ENCODE measurements at regions not wholly inside any gene's neighbourhood (a gene's known extent, or its start where the extent isn't known, plus 50 kb on each side); places are given as distances from the start of the nearest gene placed in this dataset.
A peak's percentile ranks its signal among the peaks of the same experiment; 100 is the strongest.
"Not testable (repeated sequence)": the region's sequence is repeated elsewhere in the genome, so short reads cannot be mapped to it uniquely, and the experiment has no call there.

DNA sequence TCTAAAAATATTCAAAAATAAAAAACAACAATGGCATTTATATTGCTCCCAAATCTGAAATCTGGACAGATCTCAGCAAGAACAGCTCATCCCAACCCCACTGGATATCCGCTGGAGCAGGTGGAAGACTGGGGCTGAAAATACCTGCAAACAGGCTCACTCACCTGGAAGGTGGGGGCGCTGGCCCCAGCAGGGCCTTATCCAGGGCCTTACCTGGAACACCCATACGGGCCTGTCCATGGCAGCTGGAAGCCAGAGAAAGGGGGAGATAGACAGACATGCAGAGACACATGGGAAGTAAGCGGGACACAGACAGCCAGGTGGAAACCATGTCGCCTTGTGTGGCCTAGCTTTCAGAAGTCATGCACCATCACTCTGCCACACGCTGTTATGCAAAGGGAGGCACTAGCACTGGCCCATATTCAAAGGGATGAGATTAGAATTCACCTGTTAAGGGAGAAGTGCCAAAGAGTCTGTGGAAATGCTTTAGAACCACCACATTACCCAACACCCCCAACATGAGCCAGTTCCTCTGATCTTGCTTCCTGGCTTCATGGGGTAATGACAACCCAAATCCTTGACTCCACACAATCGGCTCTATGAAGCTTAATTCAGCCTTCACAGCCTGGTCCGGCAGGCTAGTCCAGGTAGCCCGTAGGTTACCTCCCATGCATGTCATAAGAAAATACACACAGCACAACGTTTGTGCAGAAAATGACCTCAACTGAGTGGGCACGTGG, 99.0 kb upstream of the CDYL start:
- no peak for DNase-seq (ENCODE audit: low read depth)

DNA sequence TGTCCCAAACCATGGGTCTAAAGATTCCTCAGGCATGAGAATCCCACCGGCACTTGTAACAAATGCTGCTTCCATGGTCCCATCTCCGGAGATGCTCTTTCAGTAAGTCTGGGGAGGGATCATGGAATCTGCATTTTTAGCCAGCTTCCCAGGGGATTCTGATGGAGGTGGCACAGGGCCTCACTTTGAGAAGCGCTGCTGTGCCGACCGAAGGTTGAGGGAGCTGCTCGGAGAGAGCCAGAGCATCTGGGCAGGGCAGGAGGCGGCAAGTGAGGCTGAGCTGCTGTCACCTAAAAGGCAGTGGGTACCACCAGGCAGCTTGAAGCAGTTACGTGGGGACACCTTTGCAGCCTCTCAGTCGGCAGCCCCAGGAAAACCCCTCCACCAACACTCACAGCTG, 100.2 kb upstream of the CDYL start:
- DNase-seq (ENCODE audit: low read depth) = no peak

DNA sequence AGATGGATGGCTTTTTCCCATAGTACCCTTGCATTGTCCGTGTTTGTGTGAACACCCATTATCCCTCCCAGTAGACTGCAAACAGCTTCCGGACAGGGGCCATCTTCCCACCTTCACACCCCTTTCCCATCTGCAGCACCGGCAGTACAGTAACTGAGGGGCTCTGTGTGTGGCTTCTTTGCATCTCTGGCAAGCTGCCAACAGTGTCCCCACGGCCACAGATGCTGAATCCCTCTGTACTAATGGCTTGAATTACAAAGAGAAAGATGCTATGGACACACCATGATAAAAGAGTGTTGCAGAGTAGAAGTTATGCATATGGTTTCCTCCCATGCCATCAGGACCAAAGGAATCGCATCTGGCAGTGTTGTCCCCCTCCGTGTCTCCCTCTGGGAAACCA, 101.1 kb upstream of the CDYL start:
- DNase-seq (ENCODE audit: low read depth) = no peak

DNA sequence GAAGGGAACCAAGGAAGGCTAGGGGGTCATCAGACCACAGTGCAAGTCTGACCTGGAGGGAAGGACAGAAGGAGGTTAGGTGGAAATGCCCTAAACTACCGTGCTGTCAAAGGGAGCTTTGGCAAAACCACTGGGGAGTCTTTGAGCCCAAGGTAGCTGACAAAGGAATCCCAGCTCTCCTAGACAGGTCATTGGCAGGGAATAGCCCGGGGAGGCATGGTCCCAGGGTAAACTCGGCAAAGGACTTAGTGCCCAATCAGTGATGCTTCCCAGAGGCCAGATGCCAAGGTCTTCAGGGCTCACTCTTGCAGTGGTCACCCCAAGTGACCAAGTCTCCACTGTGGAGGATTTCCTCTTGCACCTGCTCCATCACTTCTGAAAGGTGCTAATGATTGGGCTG, 102.3 kb upstream of the CDYL start:
- no peak for DNase-seq (ENCODE audit: low read depth)

DNA sequence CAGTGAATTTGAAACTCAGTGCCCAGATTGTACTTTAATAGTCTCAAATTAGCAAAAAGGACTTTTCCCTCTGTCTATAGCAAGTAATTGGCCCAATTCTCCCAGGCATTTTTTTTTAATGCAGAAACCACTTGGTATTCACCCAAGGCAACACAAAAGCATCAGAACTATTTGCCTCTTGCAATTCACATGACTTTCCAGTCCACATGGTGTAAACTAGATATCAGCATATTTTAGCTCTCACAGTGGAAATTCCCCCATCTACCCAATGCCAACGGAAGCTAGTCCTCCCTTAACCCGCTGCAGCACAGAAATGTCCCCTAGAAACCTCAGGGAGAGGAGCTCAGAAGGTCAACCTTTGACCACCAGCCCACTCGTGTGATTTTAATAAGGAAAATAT, 103.4 kb upstream of the CDYL start:
- DNase-seq (ENCODE audit: low read depth) = no peak

DNA sequence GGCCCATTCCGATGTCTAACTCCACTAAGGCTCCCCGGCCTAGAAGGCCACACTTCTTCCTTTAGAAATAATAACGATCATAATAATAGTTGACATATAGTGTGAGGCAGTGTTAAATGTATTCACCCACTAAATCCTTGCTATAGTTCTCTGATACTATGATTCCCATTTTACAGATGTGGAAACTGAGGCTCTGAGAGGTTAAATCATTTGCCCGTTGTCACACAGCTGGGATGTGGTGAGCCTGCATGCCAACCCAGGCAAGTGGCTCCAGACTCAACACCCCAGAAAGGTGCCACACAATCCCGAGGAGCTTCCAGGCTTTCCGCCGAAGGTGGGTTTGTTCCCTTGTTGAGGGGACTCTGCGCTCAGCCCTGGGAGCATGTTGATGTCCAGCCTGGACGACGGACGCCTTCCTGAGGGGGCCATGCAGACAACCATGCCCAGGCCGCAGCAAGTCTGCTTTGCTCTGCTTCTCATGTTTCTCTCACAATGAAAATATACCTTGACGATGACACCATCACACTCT, 104.6 kb upstream of the CDYL start:
- no peak for DNase-seq (ENCODE audit: low read depth)

DNA sequence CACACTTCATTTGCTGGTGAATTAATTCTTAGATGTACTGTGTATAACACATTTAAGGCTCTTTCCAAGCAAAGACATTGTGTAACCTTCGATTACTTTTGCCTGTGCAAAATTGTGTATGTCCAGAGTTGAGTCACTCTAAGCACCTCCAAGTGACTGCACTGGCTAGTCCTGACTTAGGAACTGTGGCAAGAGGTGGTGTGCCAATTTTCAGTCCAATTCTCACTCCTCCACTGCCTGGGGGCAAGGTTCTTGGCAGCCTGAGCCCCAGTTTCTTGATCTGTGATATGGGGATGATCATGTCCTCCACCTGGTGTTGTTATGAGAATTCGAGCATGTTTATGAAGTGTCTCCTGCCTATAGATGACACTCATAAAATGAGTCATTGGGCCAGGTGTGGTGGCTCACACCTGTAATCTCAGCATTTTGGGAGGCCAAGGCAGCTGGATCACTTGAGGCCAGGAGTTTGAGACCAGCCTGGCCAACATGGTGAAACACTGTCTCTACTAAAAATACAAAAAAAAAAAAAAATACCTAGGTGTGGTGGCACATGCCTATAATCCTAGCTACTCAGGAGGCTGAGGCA, 105.3 kb upstream of the CDYL start:
- no peak for DNase-seq (ENCODE audit: low read depth)

DNA sequence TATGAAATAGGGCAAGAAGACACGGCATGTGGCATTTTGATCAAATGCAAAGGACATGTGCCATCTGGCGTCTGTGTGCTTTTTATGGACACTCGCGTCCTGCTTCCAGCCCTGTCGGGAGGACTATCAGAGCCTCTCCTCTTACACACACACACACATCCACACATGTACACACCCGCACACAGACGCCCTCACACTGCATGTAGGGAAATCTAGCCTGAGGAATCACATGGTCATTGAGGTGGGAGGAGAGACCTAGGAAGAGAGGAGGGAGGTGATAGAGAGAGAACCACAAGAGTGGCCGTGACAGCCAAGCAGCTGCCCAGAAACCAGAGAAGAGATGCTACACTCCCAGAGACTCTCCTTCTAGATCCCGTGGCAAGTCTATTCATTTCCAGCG, 105.9 kb upstream of the CDYL start:
- no peak for DNase-seq (ENCODE audit: low read depth)

DNA sequence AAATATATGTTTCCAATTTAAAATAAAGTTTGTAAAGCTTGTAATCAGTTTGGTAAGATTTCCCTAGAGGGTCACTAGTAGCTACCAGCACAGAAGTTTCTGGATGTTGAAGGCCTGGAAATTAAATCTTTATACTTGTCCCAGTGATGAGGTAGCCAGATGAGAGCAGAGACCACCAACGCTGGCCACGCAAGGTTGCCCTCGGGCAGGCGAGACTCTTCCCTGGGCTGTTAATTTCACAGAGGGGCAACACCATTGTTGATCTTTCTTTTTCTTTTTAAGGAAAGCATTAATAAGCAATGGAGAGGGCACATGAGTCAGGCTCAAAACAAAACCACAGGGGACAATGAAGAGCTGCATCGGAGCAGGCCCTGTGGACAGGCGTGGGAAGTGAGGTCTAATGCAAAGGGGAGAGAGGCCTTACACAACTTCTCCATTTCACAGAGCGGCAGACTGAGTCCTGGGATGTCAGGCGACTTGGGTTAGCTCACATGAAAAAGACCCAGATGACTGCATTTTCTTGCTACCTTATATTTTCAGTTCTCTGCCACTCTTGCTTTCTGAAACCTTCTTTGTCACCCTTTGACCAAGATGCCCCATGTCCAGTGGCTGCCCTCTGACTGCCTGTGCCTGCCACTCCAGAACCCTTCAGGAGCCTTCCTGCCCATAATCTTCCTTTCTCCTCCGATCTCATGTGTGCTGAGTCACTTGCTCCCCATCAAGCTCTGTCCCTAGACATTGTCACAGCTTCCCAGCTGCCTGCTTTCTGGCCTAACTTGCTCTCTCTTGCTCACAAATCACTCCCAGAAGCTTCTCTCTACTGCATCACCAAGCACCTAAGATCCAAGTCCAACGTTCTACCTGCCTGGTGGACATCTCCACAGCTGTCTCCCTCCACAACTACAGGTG, 107.7 kb upstream of the CDYL start:
- peak; percentile 55 for DNase-seq (ENCODE audit: low read depth)

DNA sequence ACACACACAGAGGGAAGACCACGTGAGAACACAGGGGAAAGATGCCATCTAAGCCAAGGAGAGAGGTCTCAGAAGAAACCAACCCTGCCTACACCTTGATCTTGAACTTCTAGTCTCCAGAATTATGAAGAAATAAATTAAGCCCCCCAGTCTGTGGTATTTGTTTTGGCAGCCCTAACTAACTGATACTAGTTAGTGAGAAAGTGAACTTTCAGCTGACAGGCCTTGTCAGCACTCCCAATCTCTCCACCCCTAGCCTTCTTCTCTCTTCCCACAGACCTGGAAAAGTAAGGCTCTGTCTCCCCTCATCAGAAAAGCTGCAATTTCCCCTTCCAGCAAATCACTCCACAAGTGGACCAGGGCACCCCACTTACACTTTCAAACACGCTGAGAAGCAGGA, 108.6 kb upstream of the CDYL start:
- no peak for DNase-seq (ENCODE audit: low read depth)

DNA sequence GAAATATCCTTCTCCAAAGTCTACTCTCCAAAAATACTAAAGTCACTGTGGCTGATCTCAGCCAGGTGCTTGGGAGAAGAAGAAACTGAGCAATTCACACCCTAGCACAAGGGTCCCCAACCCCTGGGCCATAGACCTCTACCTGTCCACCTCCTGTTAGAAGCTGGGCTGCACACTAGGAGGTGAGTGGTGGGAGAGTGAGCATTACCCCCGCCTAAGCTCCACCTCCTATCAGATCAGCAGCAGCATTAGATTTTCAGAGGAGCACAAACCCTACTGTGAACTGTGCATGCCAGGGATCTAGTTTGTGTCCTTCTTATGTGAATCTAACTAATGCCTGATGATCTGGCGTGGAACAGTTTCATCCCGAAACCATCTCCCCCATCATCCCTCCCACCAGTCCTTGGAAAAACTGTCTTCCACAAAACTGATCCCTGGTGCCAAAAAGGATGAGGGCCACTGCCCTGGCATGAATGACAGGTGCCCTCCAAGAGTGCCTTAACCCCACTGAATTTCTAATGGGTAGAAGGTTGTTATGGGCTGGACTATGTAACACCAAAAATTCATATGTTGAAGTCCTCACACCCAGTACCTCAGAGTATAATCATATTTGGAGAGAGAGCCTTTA, 109.2 kb upstream of the CDYL start:
- DNase-seq (ENCODE audit: low read depth) = no peak

DNA sequence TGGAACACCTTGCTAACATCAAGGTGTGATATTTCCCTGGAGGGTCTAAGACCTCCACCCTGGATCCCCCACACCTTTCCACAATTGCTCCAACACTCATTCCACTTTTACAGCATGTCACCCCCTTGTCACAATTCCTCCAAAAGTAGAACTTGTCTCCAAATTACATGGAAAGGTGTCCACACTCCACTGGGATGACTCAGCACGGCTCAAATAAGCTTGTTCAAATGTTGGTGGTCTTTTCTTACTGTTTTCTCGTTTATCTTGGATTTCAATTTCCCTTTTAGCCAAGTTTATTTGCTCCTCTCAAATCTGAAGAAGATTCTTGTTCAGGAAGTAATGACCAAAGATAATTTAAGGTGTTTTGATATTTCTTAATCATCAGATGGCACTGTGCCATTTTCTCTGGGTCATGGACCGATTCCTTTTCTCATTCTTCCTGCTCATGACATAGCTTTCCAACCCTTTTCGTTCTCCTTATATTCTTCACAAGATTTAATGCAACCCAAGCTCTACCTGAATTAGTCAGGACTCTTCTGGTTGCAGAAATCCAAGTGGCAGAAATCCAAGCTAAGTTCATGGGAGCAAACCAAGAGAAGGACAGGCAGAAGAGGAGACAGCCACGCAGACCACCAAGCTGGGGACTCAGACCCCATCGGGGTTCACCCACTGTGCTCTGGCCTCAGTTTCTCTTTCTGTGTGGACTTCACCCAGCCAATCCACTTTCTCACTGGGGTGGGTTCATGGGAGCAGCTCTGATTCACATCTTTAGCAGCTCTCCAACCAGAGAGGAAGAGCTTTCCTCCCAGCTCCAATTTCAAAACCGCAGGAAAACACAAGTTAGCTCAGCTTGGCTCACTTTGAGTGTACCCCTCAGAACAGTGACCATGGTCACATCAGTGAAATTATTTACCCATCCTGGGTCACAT, 110.5 kb upstream of the CDYL start:
- peak; percentile 60 for DNase-seq (ENCODE audit: low read depth)

DNA sequence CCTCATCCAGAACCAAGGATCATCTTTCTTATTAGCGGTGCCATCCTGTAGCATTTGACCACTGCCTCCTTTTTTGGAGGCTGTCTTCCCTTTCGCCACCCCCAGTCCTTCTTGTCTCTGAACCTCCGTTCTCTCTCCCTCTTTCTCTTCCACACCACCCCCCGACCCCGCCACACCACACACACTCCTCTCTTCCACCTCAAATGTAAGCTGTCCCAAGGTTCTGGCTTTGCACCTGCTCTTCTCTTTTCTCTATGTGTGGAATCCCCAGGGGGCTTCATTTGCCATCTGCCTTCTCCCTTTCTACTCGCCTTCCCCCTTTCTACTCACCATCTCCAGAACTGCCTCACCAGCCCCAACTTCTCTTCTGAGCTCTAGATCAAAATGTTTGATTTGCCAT, 111.3 kb upstream of the CDYL start:
- no peak for DNase-seq (ENCODE audit: low read depth)

DNA sequence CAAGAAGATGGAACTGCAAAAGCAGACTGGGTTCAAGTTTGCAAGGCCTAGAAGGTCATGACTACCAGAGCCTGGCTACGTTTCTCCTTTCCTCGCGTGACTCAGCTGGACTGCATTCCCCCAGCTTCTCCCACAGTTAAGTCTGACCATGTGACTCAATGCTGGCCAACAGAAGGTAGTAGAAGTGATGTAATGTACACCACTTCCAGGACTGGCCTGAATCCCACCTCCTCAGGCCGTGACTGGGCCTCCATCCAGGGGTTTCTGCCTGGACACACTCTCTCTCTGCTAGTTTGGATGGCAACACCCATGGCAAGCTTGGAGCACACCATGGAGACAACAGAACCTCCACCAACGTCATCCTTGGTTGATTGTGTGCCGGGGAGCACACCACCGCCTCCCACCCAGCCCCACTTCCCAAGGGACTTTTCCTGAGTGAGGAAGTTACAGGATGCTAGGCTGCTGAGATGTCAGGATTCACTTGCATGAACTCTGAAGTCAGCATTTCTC, 112.0 kb upstream of the CDYL start:
- peak; percentile 64 for DNase-seq (ENCODE audit: low read depth)

DNA sequence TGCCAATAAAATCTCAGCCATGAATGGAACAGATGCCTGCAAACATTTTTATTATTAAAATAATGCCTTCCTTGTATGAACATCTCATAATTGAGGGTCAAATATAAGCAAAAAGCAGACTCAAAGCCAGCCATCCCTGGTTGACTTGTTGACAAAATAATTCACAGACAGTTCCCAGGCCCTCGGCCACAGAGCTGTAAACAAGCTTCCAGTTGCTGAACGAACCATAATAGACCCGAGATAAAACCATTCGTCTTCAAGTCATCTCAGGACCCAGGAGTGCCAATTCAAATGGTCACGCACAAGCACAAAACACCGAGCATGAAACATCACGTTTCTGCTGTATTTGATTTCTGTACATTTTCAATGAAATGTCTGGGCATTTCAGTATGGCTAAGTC, 113.3 kb upstream of the CDYL start:
- no peak for DNase-seq (ENCODE audit: low read depth)

DNA sequence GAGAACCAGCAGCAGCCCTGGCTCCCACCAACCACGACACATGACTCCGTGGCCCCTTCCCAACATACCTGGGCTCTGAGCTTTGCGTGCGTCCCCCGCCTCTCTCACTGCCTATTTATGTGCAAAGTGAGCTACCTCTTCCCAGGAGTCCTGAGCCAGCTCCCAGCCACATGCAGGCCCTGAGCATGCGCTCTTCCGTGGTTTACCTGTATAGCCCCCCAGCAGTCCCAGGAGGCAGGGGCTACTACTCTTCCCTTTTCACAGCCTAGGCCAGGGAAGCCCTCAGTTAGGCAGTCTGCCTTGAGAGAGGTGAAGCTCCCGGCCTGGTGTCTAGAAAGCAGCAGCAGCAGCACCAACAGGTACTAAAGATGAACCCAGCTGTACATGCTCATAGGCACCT, 114.8 kb upstream of the CDYL start:
- DNase-seq (ENCODE audit: low read depth) = no peak

DNA sequence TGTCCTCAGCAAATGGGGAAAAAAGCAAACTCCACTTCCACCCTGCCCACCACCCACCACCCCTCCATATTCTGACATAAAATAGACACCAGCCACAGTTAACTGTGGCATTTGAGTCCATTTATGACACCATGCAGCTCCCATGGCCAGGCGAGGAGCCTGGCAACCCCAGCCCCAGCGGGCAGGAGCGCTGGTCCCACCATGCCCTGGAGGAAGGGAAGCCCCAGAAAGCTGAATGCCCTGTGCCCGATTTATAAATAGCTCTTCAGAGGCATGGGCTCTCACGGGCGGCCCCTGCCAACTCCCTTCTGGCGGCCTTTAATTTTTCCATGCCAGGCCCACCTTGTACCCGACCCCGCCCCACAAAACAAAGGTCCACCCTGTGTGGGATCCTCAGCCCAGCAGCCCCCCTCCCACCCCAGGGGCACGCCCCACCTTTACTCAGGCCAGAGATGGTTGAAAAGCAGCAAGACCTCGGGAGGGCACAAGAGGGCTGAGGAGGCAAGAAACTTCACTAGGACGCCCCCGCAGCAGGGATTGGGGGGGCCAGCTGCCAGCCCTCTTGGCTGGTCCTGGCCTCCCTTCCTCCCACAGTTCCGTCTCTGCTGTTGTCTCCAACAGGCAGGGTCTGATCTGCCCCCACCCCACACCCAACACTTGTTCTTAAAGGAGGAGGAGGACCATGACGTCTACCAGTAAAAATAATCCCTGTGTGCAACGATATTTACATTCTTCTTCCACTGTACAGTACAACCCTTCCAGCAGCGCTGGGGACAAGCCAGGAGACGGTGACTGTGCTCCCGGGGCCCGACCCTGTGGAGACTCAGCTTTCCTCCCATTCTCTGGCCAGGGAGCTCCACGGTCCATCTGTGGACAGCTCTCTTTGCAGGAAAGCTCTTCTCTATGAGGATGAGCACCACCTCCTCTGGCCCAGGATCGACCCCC, 115.6 kb upstream of the CDYL start:
- no peak for DNase-seq (ENCODE audit: low read depth)

DNA sequence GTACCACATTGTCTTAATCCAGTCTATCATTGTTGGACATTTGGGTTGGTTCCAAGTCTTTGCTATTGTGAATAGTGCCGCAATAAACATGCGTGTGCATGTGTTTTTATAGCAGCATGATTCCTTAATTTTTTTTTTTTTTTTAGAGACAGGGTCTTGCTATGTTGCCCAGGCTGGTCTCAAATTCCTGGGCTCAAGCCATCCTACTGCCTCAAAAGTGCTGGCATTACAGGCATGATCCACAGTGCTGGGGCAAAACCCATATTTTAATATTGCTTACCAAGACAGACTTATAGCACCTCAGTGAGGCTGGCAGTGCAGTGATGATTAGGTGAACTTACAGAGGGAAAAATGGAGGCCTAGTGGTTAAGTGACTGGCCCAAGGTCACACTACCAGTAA, 116.5 kb upstream of the CDYL start:
- DNase-seq (ENCODE audit: low read depth) = not testable (repeated sequence)

DNA sequence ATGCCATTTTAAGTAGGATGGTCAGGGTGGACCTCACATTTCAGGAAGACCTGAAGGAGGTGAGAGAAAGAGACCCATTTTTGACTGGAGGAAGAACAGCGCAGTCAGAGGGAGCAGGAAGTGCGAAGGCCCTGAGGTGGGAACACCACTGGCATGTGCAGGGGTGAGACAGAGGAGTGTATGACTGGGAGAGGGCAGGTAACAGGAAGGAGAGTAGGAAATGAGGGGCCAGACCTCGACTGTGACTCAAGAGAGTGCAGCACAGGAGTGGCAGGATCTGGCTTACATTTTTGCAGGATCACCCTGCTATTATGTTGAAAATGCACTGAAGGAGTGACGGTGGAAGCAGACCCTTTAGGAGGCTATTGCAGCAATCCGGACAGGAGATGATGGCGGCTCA, 117.7 kb upstream of the CDYL start:
- DNase-seq (ENCODE audit: low read depth) = no peak

DNA sequence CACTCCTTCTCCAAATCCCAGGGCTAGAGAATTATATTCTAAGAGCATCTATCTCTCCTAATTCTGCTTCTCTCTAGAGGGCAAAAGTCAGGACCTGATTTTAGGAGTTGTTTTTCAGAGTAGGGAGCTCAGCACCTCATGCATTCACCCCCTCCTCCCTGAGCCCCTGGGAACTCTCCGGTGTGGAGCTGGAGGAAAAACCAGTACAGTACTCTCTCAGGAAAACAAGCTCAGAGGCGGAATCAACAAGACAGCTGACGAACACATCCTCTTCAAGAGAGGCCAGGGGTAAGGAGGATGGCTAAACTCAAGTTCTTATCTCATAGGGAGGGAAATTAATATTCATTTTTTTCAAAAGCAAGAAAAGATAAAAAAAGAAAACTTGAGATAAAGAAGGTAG, 120.1 kb upstream of the CDYL start:
- no peak for DNase-seq (ENCODE audit: low read depth)
